H9 (cell line): ENCODE measurements at regions not wholly inside any gene's neighbourhood (a gene's known extent, or its start where the extent isn't known, plus 50 kb on each side); places are given as distances from the start of the nearest gene placed in this dataset.
"Not testable (repeated sequence)": the region's sequence is repeated elsewhere in the genome, so short reads cannot be mapped to it uniquely, and the experiment has no call there.

Experiments used
- DNase-seq: peaks from one replicate; pipeline ENCODE4 v3.0.0-alpha.2; 2017
- H2AFZ ChIP-seq: one replicate; pipeline ENCODE4 v1.6.1; 2013; ENCODE audit warnings: mild to moderate bottlenecking, low read length, control low read depth, moderate library complexity
- H2AK5ac ChIP-seq: 2 replicates; pipeline ENCODE4 v1.6.1; 2013; ENCODE audit warnings: low read length, control low read depth, mixed read lengths; ENCODE audit not compliant: insufficient read length
- H2BK120ac ChIP-seq: one replicate; pipeline ENCODE4 v1.6.1; 2013; ENCODE audit warnings: low read depth, mild to moderate bottlenecking, low read length, control low read depth, inconsistent platforms; ENCODE audit not compliant: poor library complexity, severe bottlenecking
- H2BK12ac ChIP-seq: 2 replicates; pipeline ENCODE4 v1.6.1; 2013; ENCODE audit warnings: low read length, control low read depth, mixed read lengths, low read depth; ENCODE audit not compliant: insufficient read length
- H2BK15ac ChIP-seq: 2 replicates; pipeline ENCODE4 v1.6.1; 2013; ENCODE audit warnings: low read depth, low read length, control low read depth
- H2BK20ac ChIP-seq: one replicate; pipeline ENCODE4 v1.6.1; 2013; ENCODE audit warnings: low read depth, mild to moderate bottlenecking, low read length, control low read depth, inconsistent platforms; ENCODE audit not compliant: poor library complexity, severe bottlenecking
- H2BK5ac ChIP-seq: 2 replicates; pipeline ENCODE4 v1.6.1; 2013; ENCODE audit warnings: low read length, control low read depth, mixed read lengths; ENCODE audit not compliant: insufficient read length
- H3K14ac ChIP-seq: 2 replicates; pipeline ENCODE4 v1.6.1; 2013; ENCODE audit warnings: low read length, control low read depth; ENCODE audit not compliant: insufficient read depth
- H3K18ac ChIP-seq: 2 replicates; pipeline ENCODE4 v1.6.1; 2013; ENCODE audit warnings: low read depth, mild to moderate bottlenecking, mixed read lengths, low read length, control low read depth; ENCODE audit not compliant: insufficient read length
- H3K23ac ChIP-seq: 2 replicates; pipeline ENCODE4 v1.6.1; 2013; ENCODE audit warnings: low read length, control low read depth, mixed read lengths, low read depth; ENCODE audit not compliant: insufficient read length
- H3K23me2 ChIP-seq: 2 replicates; pipeline ENCODE4 v1.6.1; 2013; ENCODE audit warnings: low read depth, mild to moderate bottlenecking, mixed read lengths, low read length, control low read depth; ENCODE audit not compliant: insufficient read length, poor library complexity, severe bottlenecking
- H3K27ac ChIP-seq: 2 replicates; pipeline ENCODE4 v1.5.1; 2013; ENCODE audit warnings: low read length, control low read depth, mixed read lengths, low read depth; ENCODE audit not compliant: insufficient read length
- H3K27me3 ChIP-seq: 2 replicates; pipeline ENCODE4 v1.6.1; 2013; ENCODE audit warnings: low read length, control low read depth, inconsistent platforms; ENCODE audit not compliant: insufficient read depth
- H3K4ac ChIP-seq: 2 replicates; pipeline ENCODE4 v1.6.1; 2013; ENCODE audit warnings: low read depth, mild to moderate bottlenecking, control low read depth, inconsistent platforms, low read length, moderate library complexity
- H3K4me1 ChIP-seq: 2 replicates; pipeline ENCODE4 v1.6.1; 2013; ENCODE audit warnings: low read length, control low read depth, inconsistent platforms; ENCODE audit not compliant: insufficient read depth
- H3K4me2 ChIP-seq: 2 replicates; pipeline ENCODE4 v1.6.1; 2013; ENCODE audit warnings: low read length, control low read depth, mixed read lengths; ENCODE audit not compliant: insufficient read length, insufficient read depth
- H3K56ac ChIP-seq: 2 replicates; pipeline ENCODE4 v1.6.1; 2013; ENCODE audit warnings: low read depth, mild to moderate bottlenecking, mixed read lengths, low read length, control low read depth; ENCODE audit not compliant: insufficient read length
- H3K79me1 ChIP-seq: 2 replicates; pipeline ENCODE4 v1.6.1; 2013; ENCODE audit warnings: low read depth, mild to moderate bottlenecking, moderate library complexity, low read length, control low read depth, inconsistent platforms; ENCODE audit not compliant: insufficient read depth, poor library complexity, severe bottlenecking
- H3K79me2 ChIP-seq: 2 replicates; pipeline ENCODE4 v1.6.1; 2013; ENCODE audit warnings: low read length, control low read depth, inconsistent platforms; ENCODE audit not compliant: insufficient read depth
- H3K9ac ChIP-seq: 2 replicates; pipeline ENCODE4 v1.6.1; 2013; ENCODE audit warnings: low read length, control low read depth, mixed read lengths; ENCODE audit not compliant: insufficient read length; ENCODE audit errors: extremely low read depth
- H3K9me3 ChIP-seq: one replicate; pipeline ENCODE4 v1.6.1; 2013; ENCODE audit warnings: low read depth, low read length, inconsistent platforms; ENCODE audit not compliant: control insufficient read depth
- H3T11ph ChIP-seq: one replicate; pipeline ENCODE4 v1.6.1; 2013; ENCODE audit warnings: mild to moderate bottlenecking, low read length, control low read depth, inconsistent platforms
- H4K20me1 ChIP-seq: one replicate; pipeline ENCODE4 v1.6.1; 2013; ENCODE audit not compliant: control insufficient read depth, insufficient read length, insufficient read depth
- H4K5ac ChIP-seq: 2 replicates; pipeline ENCODE4 v1.6.1; 2013; ENCODE audit warnings: low read depth, mild to moderate bottlenecking, mixed read lengths, low read length, control low read depth; ENCODE audit not compliant: insufficient read length
- H4K8ac ChIP-seq: replicated peaks from 2 replicates; pipeline ENCODE4 v1.6.1; 2013; ENCODE audit warnings: low read length, control low read depth, mixed read lengths, low read depth; ENCODE audit not compliant: insufficient read length
- H4K91ac ChIP-seq: 2 replicates; pipeline ENCODE4 v1.6.1; 2013; ENCODE audit warnings: low read depth, mild to moderate bottlenecking, moderate library complexity, mixed read lengths, low read length, control low read depth; ENCODE audit not compliant: insufficient read length
- H3K27ac Mint-ChIP-seq, 3 experiments: 2 replicates in 2 of 3; 3 replicates in 1 of 3; pipeline ENCODE4 v1.8.0; 2020 to 2021; ENCODE audit warnings: mixed read lengths in 3 of 3, mild to moderate bottlenecking in 1 of 3, moderate library complexity in 1 of 3
- H3K27me3 Mint-ChIP-seq: 2 replicates; pipeline ENCODE4 v1.8.0; 2021; ENCODE audit warnings: low read depth, mild to moderate bottlenecking, moderate library complexity, mixed read lengths
- H3K36me3 Mint-ChIP-seq, 3 experiments: 2 replicates in 2 of 3; 3 replicates in 1 of 3; pipeline ENCODE4 v1.8.0; 2020 to 2021; ENCODE audit warnings: low read depth in 3 of 3, mixed read lengths in 3 of 3; ENCODE audit not compliant: insufficient read depth in 1 of 3
- H3K4me1 Mint-ChIP-seq, 2 experiments: 2 replicates each; pipeline ENCODE4 v1.8.0; 2020; ENCODE audit warnings: mixed read lengths in 2 of 2
- H3K4me3 Mint-ChIP-seq, 2 experiments: 2 replicates in 1 of 2; 3 replicates in 1 of 2; pipeline ENCODE4 v1.8.0; 2020 to 2021; ENCODE audit warnings: mild to moderate bottlenecking in 2 of 2, mixed read lengths in 2 of 2, moderate library complexity in 1 of 2
- H3K9me3 Mint-ChIP-seq, 2 experiments: 2 replicates in 1 of 2; 3 replicates in 1 of 2; pipeline ENCODE4 v1.8.0; 2020; ENCODE audit warnings: mild to moderate bottlenecking in 2 of 2, mixed read lengths in 2 of 2, moderate library complexity in 1 of 2
- WGBS: extraction: QIAGEN DNeasy Blood & Tissue Kit; methylation state at CpG from one replicate; pipeline ENCODE4 v1.1.7; 2013; ENCODE audit warnings: missing lambda C conversion rate, low lambda C conversion rate, mixed read lengths; ENCODE audit not compliant: insufficient read length; ENCODE audit errors: extremely low coverage; 5-methylcytosine and 5-hydroxymethylcytosine counted together

- H3K9me3 ChIP-seq, DNase-seq, H3K23me2 ChIP-seq, H3K27me3 Mint-ChIP-seq, H2BK120ac ChIP-seq, H4K91ac ChIP-seq, H3K27ac Mint-ChIP-seq, H3K4me1 ChIP-seq, H3K9ac ChIP-seq, H3K14ac ChIP-seq, H3K56ac ChIP-seq, H3K79me1 ChIP-seq, H2BK20ac ChIP-seq, H3K4me3 Mint-ChIP-seq, H4K8ac ChIP-seq, H3T11ph ChIP-seq, H4K20me1 ChIP-seq, H3K18ac ChIP-seq, H3K4me2 ChIP-seq, H2AK5ac ChIP-seq, H3K4ac ChIP-seq, H2BK12ac ChIP-seq, H4K5ac ChIP-seq, H3K27ac ChIP-seq, H2BK5ac ChIP-seq, H2BK15ac ChIP-seq, H3K9me3 Mint-ChIP-seq, H3K4me1 Mint-ChIP-seq, H3K23ac ChIP-seq, H3K79me2 ChIP-seq, H3K36me3 Mint-ChIP-seq, H3K27me3 ChIP-seq, H2AFZ ChIP-seq: not testable (repeated sequence)
- WGBS, result no CpG with 5 or more reads among the region's 41 CpGs
These were observed 149.8 kb downstream of the OR4F15 start for GRCh38 chr15:101961765-101962164.

GRCh38 chr15:101963687-101964086 is 151.7 kb downstream of the OR4F15 start:
- not testable (repeated sequence) for H3K27me3 Mint-ChIP-seq, H2BK12ac ChIP-seq, H3K14ac ChIP-seq, H3K9ac ChIP-seq, H3K4me1 Mint-ChIP-seq, H3K9me3 ChIP-seq, H3T11ph ChIP-seq, H3K9me3 Mint-ChIP-seq, H2BK5ac ChIP-seq, H3K4ac ChIP-seq, H2AK5ac ChIP-seq, H3K23ac ChIP-seq, H4K91ac ChIP-seq, H3K36me3 Mint-ChIP-seq, H4K5ac ChIP-seq, H3K27ac Mint-ChIP-seq, H3K79me1 ChIP-seq, DNase-seq, H3K27me3 ChIP-seq, H2BK15ac ChIP-seq, H3K23me2 ChIP-seq, H2BK20ac ChIP-seq, H3K4me1 ChIP-seq, H3K27ac ChIP-seq, H4K8ac ChIP-seq, H2AFZ ChIP-seq, H3K4me2 ChIP-seq, H3K4me3 Mint-ChIP-seq, H3K18ac ChIP-seq, H4K20me1 ChIP-seq, H3K56ac ChIP-seq, H2BK120ac ChIP-seq, H3K79me2 ChIP-seq
- WGBS, result no CpG with 5 or more reads among the region's 8 CpGs
